K562 (cell line): ENCODE measurements at regions not wholly inside any gene's neighbourhood (a gene's known extent, or its start where the extent isn't known, plus 50 kb on each side); places are given as distances from the start of the nearest gene placed in this dataset.

Experiments used
- POLR2A ChIP-seq: fragments of 450-650 bp; conservative IDR thresholded peaks from 2 replicates; pipeline ENCODE4 v1.6.1; 2016
- SETDB1 ChIP-seq: IDR thresholded peaks from one replicate; pipeline ENCODE4 v1.6.1; 2012; ENCODE audit warnings: low read length, control low read depth, inconsistent platforms

DNA sequence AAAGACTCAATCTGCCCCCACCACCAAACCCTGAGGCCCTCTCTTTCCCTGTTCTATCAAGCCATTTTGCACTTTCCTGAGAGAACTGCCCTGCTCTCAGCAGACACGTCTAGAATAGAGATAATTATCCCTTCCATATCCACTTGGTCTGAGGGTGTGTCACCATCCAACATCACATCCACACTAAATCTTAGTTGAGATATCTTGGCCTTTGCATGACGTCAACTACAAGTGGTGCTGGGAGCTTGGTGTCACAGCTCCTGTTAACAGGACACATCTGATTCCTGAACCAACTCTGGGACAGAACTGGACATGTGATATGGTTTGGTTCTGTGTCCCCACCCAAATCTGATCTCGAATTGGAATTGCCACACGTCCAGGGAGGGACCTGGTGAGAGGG lies 1109.2 kb downstream of the TMEM121 start:
- TF ChIP-seq SETDB1 (no peak), POLR2A (no peak)
